K562 (cell line): ENCODE measurements at regions not wholly inside any gene's neighbourhood (a gene's known extent, or its start where the extent isn't known, plus 50 kb on each side); places are given as distances from the start of the nearest gene placed in this dataset.

Experiments used
- ATAC-seq: fragments of 200-7000 bp; cut with Tn5 transposase; 3 replicates; pipeline ENCODE4 v1.9.1; 2020; ENCODE audit warnings: moderate library complexity
- BruUV-seq: library from RNA; stranded (reverse); fragments of 400-500 nt; replicated peaks from 2 replicates; lab custom pipeline; 2021; lab: Mats Ljungman, UMichigan
- CTCF ChIA-PET: fragments of 300-600 bp; formaldehyde crosslinking; extraction: SDS; loops from one replicate; lab custom pipeline; 2021; ENCODE audit warnings: low intra/inter-chr PET ratio; lab: Yijun Ruan, JAX
- POLR2A ChIA-PET: fragments of 300-600, 350-650 bp; sonication (Branson Sonifier 250); formaldehyde crosslinking; extraction: SDS; loops from one replicate; lab custom pipeline; 2021; ENCODE audit warnings: antibody characterized with exemption, inconsistent platforms; lab: Yijun Ruan, JAX
- DNase-seq, 4 experiments: peaks; one replicate each; pipeline versions ENCODE4 v3.0.0 to v3.0.0-alpha.2; 2011 to 2018; ENCODE audit warnings: low spot score in 3 of 4, mixed read lengths in 3 of 4; ENCODE audit errors: extremely low read depth in 1 of 4
- FAIRE-seq: peaks from 2 replicates; lab custom pipeline; 2011; peaks lifted over from hg19 to GRCh38; lab: Jason Lieb, UNC
- H2AFZ ChIP-seq: 2 replicates; pipeline ENCODE4 v1.6.0; 2011; ENCODE audit warnings: low read depth, low read length, control low read depth, inconsistent platforms
- H3K27ac ChIP-seq: fragments of 200-600 bp; 3 replicates; pipeline ENCODE4 v1.8.0; 2011; ENCODE audit warnings: low read depth, mild to moderate bottlenecking, control low read depth, inconsistent platforms, low read length, moderate library complexity, mixed read lengths; ENCODE audit errors: extremely low read depth
- H3K27me3 ChIP-seq, 2 experiments: fragments of 300-600 bp in 1 of 2; 2 replicates in 1 of 2; 3 replicates in 1 of 2; pipeline versions ENCODE4 v1.6.0 to v1.8.0; 2011; ENCODE audit warnings: inconsistent platforms in 2 of 2, low read length in 2 of 2, mild to moderate bottlenecking in 1 of 2, mixed read lengths in 1 of 2, moderate library complexity in 1 of 2; ENCODE audit not compliant: control insufficient read depth in 2 of 2, insufficient read depth in 2 of 2
- H3K36me3 ChIP-seq: fragments of 300-600 bp; 3 replicates; pipeline ENCODE4 v1.8.0; 2011; ENCODE audit warnings: mild to moderate bottlenecking, low read length, inconsistent platforms; ENCODE audit not compliant: control insufficient read depth, insufficient read depth
- H3K4me1 ChIP-seq, 2 experiments: fragments of 200-600 bp in 1 of 2; replicated peaks in 1 of 2; 2 replicates in 1 of 2; 3 replicates in 1 of 2; pipeline versions ENCODE4 v1.5.1 to v1.8.0; 2011; ENCODE audit warnings: inconsistent platforms in 2 of 2, low read length in 2 of 2, mild to moderate bottlenecking in 1 of 2, mixed read lengths in 1 of 2, moderate library complexity in 1 of 2; ENCODE audit not compliant: control insufficient read depth in 2 of 2, insufficient read depth in 2 of 2
- H3K4me2 ChIP-seq: 2 replicates; pipeline ENCODE4 v1.6.1; 2011; ENCODE audit warnings: low read length, control low read depth, inconsistent platforms, mixed read lengths; ENCODE audit not compliant: insufficient read depth
- H3K4me3 ChIP-seq: fragments of 200-600 bp; sonication (generic), shearing (Covaris generic); 2 replicates; pipeline ENCODE4 v1.5.1; 2016; ENCODE audit warnings: control low read depth, inconsistent platforms
- H3K79me2 ChIP-seq: fragments of 200-600 bp; 3 replicates; pipeline ENCODE4 v1.8.0; 2011; ENCODE audit warnings: low read length, inconsistent platforms; ENCODE audit not compliant: control insufficient read depth, insufficient read depth
- H3K9ac ChIP-seq, 2 experiments: 2 replicates each; pipeline versions ENCODE4 v1.6.0 to v1.6.1; 2011; ENCODE audit warnings: low read depth in 2 of 2, low read length in 2 of 2, control low read depth in 1 of 2, inconsistent platforms in 1 of 2, mild to moderate bottlenecking in 1 of 2, mixed read lengths in 1 of 2; ENCODE audit not compliant: insufficient read depth in 1 of 2
- H3K9me1 ChIP-seq: one replicate; pipeline ENCODE4 v1.6.0; 2011; ENCODE audit warnings: inconsistent platforms, mild to moderate bottlenecking, low read length, moderate library complexity; ENCODE audit not compliant: control insufficient read depth, insufficient read depth
- H3K9me3 ChIP-seq: replicated peaks from 2 replicates; pipeline ENCODE4 v1.5.1; 2011; ENCODE audit warnings: low read depth, low read length, inconsistent platforms; ENCODE audit not compliant: control insufficient read depth, insufficient read depth
- H4K20me1 ChIP-seq: replicated peaks from 2 replicates; pipeline ENCODE4 v1.6.1; 2011; ENCODE audit warnings: low read length, inconsistent platforms, mixed read lengths; ENCODE audit not compliant: control insufficient read depth, insufficient read depth
- FOXA3 ChIP-seq, 2 experiments: fragments of 450-650 bp in 1 of 2; sonication (generic) in 1 of 2; formaldehyde crosslinking; IDR thresholded peaks in 1 of 2; conservative IDR thresholded peaks in 1 of 2; 2 replicates each; pipeline versions ENCODE4 v1.4.0 to v1.8.0; 2020 to 2022; ENCODE audit warnings: mild to moderate bottlenecking in 2 of 2, missing genetic modification reagents in 1 of 2
- IFI16 ChIP-seq: fragments of 250-450 bp; sonication (Bioruptor Pico); IDR thresholded peaks from 2 replicates; pipeline ENCODE4 v2.1.2; 2022; ENCODE audit warnings: mild to moderate bottlenecking, inconsistent platforms
- POLR2AphosphoS2 ChIP-seq: IDR thresholded peaks from 2 replicates; pipeline ENCODE4 v1.6.1; 2012; ENCODE audit warnings: low read length, improper control_type of control experiment
- RBM25 ChIP-seq: fragments of 200-400 bp; formaldehyde crosslinking; IDR thresholded peaks from 2 replicates; pipeline ENCODE4 v1.6.1; 2018; ENCODE audit warnings: low read length, low read depth, moderate library complexity; ENCODE audit not compliant: severe bottlenecking
- ZBTB40 ChIP-seq, 2 experiments: fragments of 450-650 bp in 1 of 2; sonication (generic) in 1 of 2; formaldehyde crosslinking in 1 of 2; IDR thresholded peaks; 2 replicates each; pipeline versions ENCODE4 v1.7.1 to v1.9.0; 2016 to 2022; ENCODE audit warnings: inconsistent platforms in 1 of 2, mild to moderate bottlenecking in 1 of 2, missing genetic modification reagents in 1 of 2
- ZBTB49 ChIP-seq: sonication (generic); formaldehyde crosslinking; IDR thresholded peaks from 2 replicates; pipeline ENCODE4 v1.8.0; 2022; ENCODE audit warnings: missing genetic modification reagents, mild to moderate bottlenecking, borderline replicate concordance
- ZFP1 ChIP-seq: fragments of 450-650 bp; formaldehyde crosslinking; IDR thresholded peaks from 2 replicates; pipeline ENCODE4 v1.4.0; 2020; ENCODE audit warnings: mild to moderate bottlenecking, mixed read lengths
- WGBS: fragments of 100-300 bp; shearing (Covaris generic); methylation state at CpG from one replicate; pipeline ENCODE4 v1.1.6; 2016; ENCODE audit warnings: low coverage, mixed read lengths; ENCODE audit not compliant: insufficient coverage; ENCODE audit errors: missing lambda C conversion rate; 5-methylcytosine and 5-hydroxymethylcytosine counted together
- in situ Hi-C: fragments of 300-500 bp; cut with MboI; formaldehyde crosslinking; loops from 4 replicates; pipeline ENCODE4 v1.15.0; 2018; ENCODE audit warnings: inconsistent platforms, mixed read lengths
- intact Hi-C: fragments of 100-400 bp; cut with micrococcal nuclease; formaldehyde crosslinking; loops from 2 replicates; pipeline ENCODE4 v1.14.2; 2022

GRCh38 chr5:68140763-68141162 lies 74.8 kb upstream of the PIK3R1 start:
- Histone ChIP-seq H3K9me3 (no peaks in the 10 kb centered on the region), H3K27me3 (no peaks in the 10 kb centered on the region; a peak in 1 of 5 replicates), H3K36me3 (no peaks in the 10 kb centered on the region), H3K9ac (no peak overlapping the region), H3K4me1 (no peaks in the 10 kb centered on the region; a peak in 1 of 5 replicates), H3K4me2 (no peak overlapping the region), H2AFZ (no peak overlapping the region), H3K4me3 (no peak overlapping the region), H3K27ac (no peak overlapping the region), H4K20me1 (no peaks in the 10 kb centered on the region), H3K79me2 (no peaks in the 10 kb centered on the region), H3K9me1 (no peaks in the 10 kb centered on the region)
- TF ChIP-seq POLR2AphosphoS2 (no peak), ZFP1 (CRISPR knock-in tag) (no peak), IFI16 (CRISPR knock-in tag) (no peak), ZBTB40 (IDR thresholded peaks at IDR 0.05) (no peak), ZBTB40 (CRISPR knock-in tag; IDR thresholded peaks at IDR 0.05) (no peak), RBM25 (no peak), FOXA3 (CRISPR knock-in tag; conservative IDR thresholded peaks at IDR 0.05 in 1 of 2, IDR thresholded peaks at IDR 0.05 in 1 of 2) (no peak), ZBTB49 (CRISPR knock-in tag) (no peak)
- in situ Hi-C loops = no loop called here
- ATAC-seq (no peak), FAIRE-seq (no peak), DNase-seq (no peak)
- POLR2A ChIA-PET = no interaction called here
- CTCF ChIA-PET = interaction anchor here (0.6 kb wide), 1 partner anchor 27 kb away, joined by 5 read pairs; no protein-coding TSS in a partner anchor
- intact Hi-C loops = no loop called here
- BruUV-seq = no TSS peak
- 0% methylated on average over 1 of the region's 1 CpG for WGBS
